HEK293 (cell line): ENCODE measurements at regions not wholly inside any gene's neighbourhood (a gene's known extent, or its start where the extent isn't known, plus 50 kb on each side); places are given as distances from the start of the nearest gene placed in this dataset.

Experiments
- CTCF ChIP-seq: fragments of 450-650 bp; formaldehyde crosslinking; IDR thresholded peaks from 2 replicates; pipeline ENCODE4 v1.5.1; 2016; ENCODE audit warnings: missing biosample characterization, missing genetic modification characterization
- KLF10 ChIP-seq: fragments of 450-650 bp; IDR thresholded peaks from 2 replicates; pipeline ENCODE4 v1.5.1; 2018; ENCODE audit warnings: missing biosample characterization, mild to moderate bottlenecking, missing genetic modification characterization
- ZBTB20 ChIP-seq: fragments of 450-650 bp; formaldehyde crosslinking; IDR thresholded peaks from 2 replicates; pipeline ENCODE4 v1.5.1; 2016; ENCODE audit warnings: missing biosample characterization, missing genetic modification characterization
- ZNF138 ChIP-seq: fragments of 450-650 bp; formaldehyde crosslinking; IDR thresholded peaks from 2 replicates; pipeline ENCODE4 v1.5.1; 2016; ENCODE audit warnings: missing biosample characterization, missing genetic modification characterization, borderline replicate concordance
- ZSCAN30 ChIP-seq: fragments of 450-650 bp; IDR thresholded peaks from 2 replicates; pipeline ENCODE4 v1.5.1; 2018; ENCODE audit warnings: missing biosample characterization, mild to moderate bottlenecking, missing genetic modification characterization, moderate library complexity
- TF ChIP-seq, protein P1 (sequence below): fragments of 450-650 bp; formaldehyde crosslinking; IDR thresholded peaks from 2 replicates; pipeline ENCODE4 v1.5.1; 2016; ENCODE audit warnings: missing biosample characterization, missing genetic modification characterization
- TF ChIP-seq, protein P2 (sequence below): fragments of 450-650 bp; formaldehyde crosslinking; IDR thresholded peaks from 2 replicates; pipeline ENCODE4 v1.5.1; 2016; ENCODE audit warnings: missing biosample characterization, missing genetic modification characterization, low read depth

DNA sequence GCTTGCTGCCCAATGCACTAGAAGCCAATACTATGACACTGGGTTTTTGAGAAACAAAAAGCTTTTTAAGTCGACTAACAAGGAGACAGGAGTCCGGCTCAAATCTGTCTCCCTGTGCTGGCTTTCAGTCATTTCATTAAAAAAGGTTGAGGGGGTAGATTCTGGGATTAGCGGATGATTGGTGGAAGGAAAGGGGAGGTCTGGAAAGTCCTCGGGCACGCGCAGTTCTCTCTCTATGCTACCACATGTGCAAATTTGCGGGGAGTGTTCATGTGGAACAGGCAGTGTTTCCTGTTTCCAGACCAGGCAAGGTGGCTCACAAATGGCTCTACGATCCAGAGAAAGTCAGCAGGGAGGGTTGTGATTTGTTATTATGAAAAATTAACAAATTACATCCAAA, 89.1 kb upstream of the TOX2 start:
- TF ChIP-seq ZNF138 (no peak), KLF10 (tag by site-specific recombination) (no peak), CTCF (tag by site-specific recombination) (no peak), ZSCAN30 (no peak), ZBTB20 (tag by site-specific recombination) (no peak)
- TF ChIP-seq, protein P1, sequence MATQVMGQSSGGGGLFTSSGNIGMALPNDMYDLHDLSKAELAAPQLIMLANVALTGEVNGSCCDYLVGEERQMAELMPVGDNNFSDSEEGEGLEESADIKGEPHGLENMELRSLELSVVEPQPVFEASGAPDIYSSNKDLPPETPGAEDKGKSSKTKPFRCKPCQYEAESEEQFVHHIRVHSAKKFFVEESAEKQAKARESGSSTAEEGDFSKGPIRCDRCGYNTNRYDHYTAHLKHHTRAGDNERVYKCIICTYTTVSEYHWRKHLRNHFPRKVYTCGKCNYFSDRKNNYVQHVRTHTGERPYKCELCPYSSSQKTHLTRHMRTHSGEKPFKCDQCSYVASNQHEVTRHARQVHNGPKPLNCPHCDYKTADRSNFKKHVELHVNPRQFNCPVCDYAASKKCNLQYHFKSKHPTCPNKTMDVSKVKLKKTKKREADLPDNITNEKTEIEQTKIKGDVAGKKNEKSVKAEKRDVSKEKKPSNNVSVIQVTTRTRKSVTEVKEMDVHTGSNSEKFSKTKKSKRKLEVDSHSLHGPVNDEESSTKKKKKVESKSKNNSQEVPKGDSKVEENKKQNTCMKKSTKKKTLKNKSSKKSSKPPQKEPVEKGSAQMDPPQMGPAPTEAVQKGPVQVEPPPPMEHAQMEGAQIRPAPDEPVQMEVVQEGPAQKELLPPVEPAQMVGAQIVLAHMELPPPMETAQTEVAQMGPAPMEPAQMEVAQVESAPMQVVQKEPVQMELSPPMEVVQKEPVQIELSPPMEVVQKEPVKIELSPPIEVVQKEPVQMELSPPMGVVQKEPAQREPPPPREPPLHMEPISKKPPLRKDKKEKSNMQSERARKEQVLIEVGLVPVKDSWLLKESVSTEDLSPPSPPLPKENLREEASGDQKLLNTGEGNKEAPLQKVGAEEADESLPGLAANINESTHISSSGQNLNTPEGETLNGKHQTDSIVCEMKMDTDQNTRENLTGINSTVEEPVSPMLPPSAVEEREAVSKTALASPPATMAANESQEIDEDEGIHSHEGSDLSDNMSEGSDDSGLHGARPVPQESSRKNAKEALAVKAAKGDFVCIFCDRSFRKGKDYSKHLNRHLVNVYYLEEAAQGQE: no peak
- TF ChIP-seq, protein P2, sequence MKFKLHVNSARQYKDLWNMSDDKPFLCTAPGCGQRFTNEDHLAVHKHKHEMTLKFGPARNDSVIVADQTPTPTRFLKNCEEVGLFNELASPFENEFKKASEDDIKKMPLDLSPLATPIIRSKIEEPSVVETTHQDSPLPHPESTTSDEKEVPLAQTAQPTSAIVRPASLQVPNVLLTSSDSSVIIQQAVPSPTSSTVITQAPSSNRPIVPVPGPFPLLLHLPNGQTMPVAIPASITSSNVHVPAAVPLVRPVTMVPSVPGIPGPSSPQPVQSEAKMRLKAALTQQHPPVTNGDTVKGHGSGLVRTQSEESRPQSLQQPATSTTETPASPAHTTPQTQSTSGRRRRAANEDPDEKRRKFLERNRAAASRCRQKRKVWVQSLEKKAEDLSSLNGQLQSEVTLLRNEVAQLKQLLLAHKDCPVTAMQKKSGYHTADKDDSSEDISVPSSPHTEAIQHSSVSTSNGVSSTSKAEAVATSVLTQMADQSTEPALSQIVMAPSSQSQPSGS (tag by site-specific recombination): no peak
